Mesendoderm (in vitro differentiated cells): ENCODE measurements at regions not wholly inside any gene's neighbourhood (a gene's known extent, or its start where the extent isn't known, plus 50 kb on each side); places are given as distances from the start of the nearest gene placed in this dataset.
A peak's percentile ranks its signal among the peaks of the same experiment; 100 is the strongest.

Source experiments
- DNase-seq: peaks from one replicate; pipeline ENCODE4 v3.0.0; 2013
- H2AK5ac ChIP-seq: 2 replicates; pipeline ENCODE4 v1.6.1; 2013; ENCODE audit warnings: low read length, inconsistent platforms
- H2BK120ac ChIP-seq: 2 replicates; pipeline ENCODE4 v1.6.1; 2013; ENCODE audit warnings: low read depth, mild to moderate bottlenecking, low read length, moderate library complexity, mixed read lengths
- H2BK15ac ChIP-seq: replicated peaks from 2 replicates; pipeline ENCODE4 v1.6.1; 2013; ENCODE audit warnings: low read depth, mild to moderate bottlenecking, moderate library complexity
- H2BK5ac ChIP-seq: 2 replicates; pipeline ENCODE4 v1.6.1; 2013; ENCODE audit warnings: low read length, inconsistent platforms
- H3K18ac ChIP-seq: 2 replicates; pipeline ENCODE4 v1.6.1; 2013; ENCODE audit warnings: mild to moderate bottlenecking, low read length, mixed read lengths
- H3K23ac ChIP-seq: one replicate; pipeline ENCODE4 v1.6.1; 2013; ENCODE audit warnings: low read length
- H3K27ac ChIP-seq: 2 replicates; pipeline ENCODE4 v1.5.1; 2013; ENCODE audit warnings: low read depth, mild to moderate bottlenecking, inconsistent platforms, low read length, moderate library complexity
- H3K27me3 ChIP-seq: 2 replicates; pipeline ENCODE4 v1.6.1; 2013; ENCODE audit warnings: low read length, control low read depth, mild to moderate bottlenecking, inconsistent platforms; ENCODE audit not compliant: insufficient read depth, poor library complexity
- H3K36me3 ChIP-seq: 2 replicates; pipeline ENCODE4 v1.6.1; 2013; ENCODE audit warnings: low read length, inconsistent platforms; ENCODE audit not compliant: control insufficient read depth, insufficient read depth
- H3K4ac ChIP-seq: one replicate; pipeline ENCODE4 v1.6.1; 2013; ENCODE audit warnings: low read depth, mild to moderate bottlenecking, low read length, moderate library complexity
- H3K4me1 ChIP-seq: 2 replicates; pipeline ENCODE4 v1.6.1; 2013; ENCODE audit warnings: low read depth, low read length, inconsistent platforms; ENCODE audit not compliant: control insufficient read depth
- H3K4me2 ChIP-seq: 2 replicates; pipeline ENCODE4 v1.6.1; 2013; ENCODE audit warnings: low read length
- H3K4me3 ChIP-seq: 2 replicates; pipeline ENCODE4 v1.5.1; 2013; ENCODE audit warnings: mild to moderate bottlenecking, low read length
- H3K56ac ChIP-seq: one replicate; pipeline ENCODE4 v1.6.1; 2013; ENCODE audit warnings: low read length
- H3K79me1 ChIP-seq: 2 replicates; pipeline ENCODE4 v1.6.1; 2013; ENCODE audit warnings: low read length, inconsistent platforms
- H3K79me2 ChIP-seq: 2 replicates; pipeline ENCODE4 v1.6.1; 2013; ENCODE audit warnings: mild to moderate bottlenecking, low read length; ENCODE audit not compliant: control insufficient read depth, insufficient read depth
- H3K9ac ChIP-seq: 2 replicates; pipeline ENCODE4 v1.6.1; 2013; ENCODE audit warnings: low read length, inconsistent platforms
- H4K5ac ChIP-seq: one replicate; pipeline ENCODE4 v1.6.1; 2013; ENCODE audit warnings: low read length
- H4K8ac ChIP-seq: one replicate; pipeline ENCODE4 v1.6.1; 2013; ENCODE audit warnings: low read depth, mild to moderate bottlenecking, control low read depth, low read length, moderate library complexity
- WGBS: extraction: QIAGEN DNeasy Blood & Tissue Kit; methylation state at CpG from one replicate; pipeline ENCODE4 v1.1.7; 2013; ENCODE audit warnings: low lambda C conversion rate, missing lambda C conversion rate; ENCODE audit not compliant: insufficient coverage; ENCODE audit errors: extremely low coverage; 5-methylcytosine and 5-hydroxymethylcytosine counted together

GRCh38 chr3:176867681-176868663 lies 329.3 kb downstream of the TBL1XR1 start:
- Histone ChIP-seq H3K27ac (no peak overlapping the region), H3K79me1 (no peaks in the 10 kb centered on the region), H3K4me2 (no peak overlapping the region), H3K56ac (no peak overlapping the region), H4K8ac (no peak overlapping the region), H2AK5ac (no peak overlapping the region), H3K18ac (no peak overlapping the region), H2BK5ac (no peak overlapping the region), H3K4me3 (no peak overlapping the region), H4K5ac (no peak overlapping the region), H3K23ac (no peak overlapping the region), H2BK120ac (no peak overlapping the region), H3K79me2 (no peaks in the 10 kb centered on the region), H3K9ac (no peak overlapping the region), H3K36me3 (no peaks in the 10 kb centered on the region), H3K4me1 (no peaks in the 10 kb centered on the region), H3K4ac (no peak overlapping the region), H2BK15ac (no peak overlapping the region), H3K27me3 (no peaks in the 10 kb centered on the region)
- no CpG with 5 or more reads among the region's 7 CpGs for WGBS
- DNase-seq, result peak; percentile 33

GRCh38 chr3:176861137-176861536 lies 336.1 kb downstream of the TBL1XR1 start:
- Histone ChIP-seq H3K27me3 (no peaks in the 10 kb centered on the region), H3K4me2 (no peak overlapping the region), H3K4me1 (no peaks in the 10 kb centered on the region), H3K56ac (no peak overlapping the region), H2BK15ac (no peak overlapping the region), H3K9ac (no peak overlapping the region), H2BK5ac (no peak overlapping the region), H2AK5ac (no peak overlapping the region), H4K5ac (no peak overlapping the region), H3K27ac (no peak overlapping the region), H3K18ac (no peak overlapping the region), H3K79me1 (no peaks in the 10 kb centered on the region), H4K8ac (no peak overlapping the region), H3K23ac (no peak overlapping the region), H3K4me3 (no peak overlapping the region), H3K36me3 (no peaks in the 10 kb centered on the region), H3K79me2 (no peaks in the 10 kb centered on the region), H3K4ac (no peak overlapping the region), H2BK120ac (no peak overlapping the region)
- no CpG with 5 or more reads among the region's 4 CpGs for WGBS
- DNase-seq, result no peak

GRCh38 chr3:176856721-176857120 lies 340.6 kb downstream of the TBL1XR1 start:
- no peak overlapping the region for H3K4me2 ChIP-seq

GRCh38 chr3:176855901-176856486 lies 341.3 kb downstream of the TBL1XR1 start:
- Histone ChIP-seq H2BK120ac (no peak overlapping the region), H3K27me3 (no peaks in the 10 kb centered on the region), H3K4me1 (no peaks in the 10 kb centered on the region), H3K23ac (no peak overlapping the region), H2AK5ac (no peak overlapping the region), H3K4ac (no peak overlapping the region), H4K8ac (no peak overlapping the region), H3K27ac (no peak overlapping the region), H4K5ac (no peak overlapping the region), H3K36me3 (no peaks in the 10 kb centered on the region), H3K18ac (no peak overlapping the region), H2BK15ac (no peak overlapping the region), H3K4me3 (no peak overlapping the region), H3K56ac (no peak overlapping the region), H3K79me1 (no peaks in the 10 kb centered on the region), H3K9ac (no peak overlapping the region), H2BK5ac (no peak overlapping the region), H3K4me2 (no peak overlapping the region), H3K79me2 (no peaks in the 10 kb centered on the region)
- no CpG with 5 or more reads among the region's 2 CpGs for WGBS
- no peak for DNase-seq

More at GRCh38 chr3:176856721-176857120, 340.6 kb downstream of the TBL1XR1 start:
- Histone ChIP-seq H3K79me1 (no peaks in the 10 kb centered on the region), H2BK120ac (no peak overlapping the region), H3K27ac (no peak overlapping the region), H3K9ac (no peak overlapping the region), H3K27me3 (no peaks in the 10 kb centered on the region), H2BK15ac (no peak overlapping the region), H3K4me1 (no peaks in the 10 kb centered on the region), H2BK5ac (no peak overlapping the region), H4K8ac (no peak overlapping the region), H3K4me3 (no peak overlapping the region), H3K79me2 (no peaks in the 10 kb centered on the region), H2AK5ac (no peak overlapping the region), H3K56ac (no peak overlapping the region), H3K23ac (no peak overlapping the region), H4K5ac (no peak overlapping the region), H3K36me3 (no peaks in the 10 kb centered on the region), H3K4ac (no peak overlapping the region), H3K18ac (no peak overlapping the region)
- DNase-seq, result no peak

- Histone ChIP-seq H2BK120ac (no peak overlapping the region), H2BK5ac (no peak overlapping the region), H2AK5ac (no peak overlapping the region), H3K4me1 (no peaks in the 10 kb centered on the region), H3K9ac (no peak overlapping the region), H3K4me2 (no peak overlapping the region), H3K79me1 (no peaks in the 10 kb centered on the region), H3K23ac (no peak overlapping the region), H3K56ac (no peak overlapping the region), H3K36me3 (no peaks in the 10 kb centered on the region), H3K4ac (no peak overlapping the region), H4K5ac (no peak overlapping the region), H3K79me2 (no peaks in the 10 kb centered on the region), H2BK15ac (no peak overlapping the region), H3K27me3 (no peaks in the 10 kb centered on the region), H3K4me3 (no peak overlapping the region), H4K8ac (no peak overlapping the region), H3K27ac (no peak overlapping the region), H3K18ac (no peak overlapping the region)
- DNase-seq, result no peak
- WGBS, result no CpG with 5 or more reads among the region's 4 CpGs
Measured at GRCh38 chr3:176855213-176855612, 342.1 kb downstream of the TBL1XR1 start.
